GM18511 (cell line): ENCODE measurements at regions not wholly inside any gene's neighbourhood (a gene's known extent, or its start where the extent isn't known, plus 50 kb on each side); places are given as distances from the start of the nearest gene placed in this dataset.
"Not testable (repeated sequence)": the region's sequence is repeated elsewhere in the genome, so short reads cannot be mapped to it uniquely, and the experiment has no call there.

Experiments
- ATAC-seq: cut with Tn5 transposase; IDR thresholded peaks from one replicate; pipeline ENCODE4 v1.9.1; 2021; ENCODE audit warnings: mild to moderate bottlenecking, moderate library complexity; ENCODE audit not compliant: unreplicated experiment

DNA sequence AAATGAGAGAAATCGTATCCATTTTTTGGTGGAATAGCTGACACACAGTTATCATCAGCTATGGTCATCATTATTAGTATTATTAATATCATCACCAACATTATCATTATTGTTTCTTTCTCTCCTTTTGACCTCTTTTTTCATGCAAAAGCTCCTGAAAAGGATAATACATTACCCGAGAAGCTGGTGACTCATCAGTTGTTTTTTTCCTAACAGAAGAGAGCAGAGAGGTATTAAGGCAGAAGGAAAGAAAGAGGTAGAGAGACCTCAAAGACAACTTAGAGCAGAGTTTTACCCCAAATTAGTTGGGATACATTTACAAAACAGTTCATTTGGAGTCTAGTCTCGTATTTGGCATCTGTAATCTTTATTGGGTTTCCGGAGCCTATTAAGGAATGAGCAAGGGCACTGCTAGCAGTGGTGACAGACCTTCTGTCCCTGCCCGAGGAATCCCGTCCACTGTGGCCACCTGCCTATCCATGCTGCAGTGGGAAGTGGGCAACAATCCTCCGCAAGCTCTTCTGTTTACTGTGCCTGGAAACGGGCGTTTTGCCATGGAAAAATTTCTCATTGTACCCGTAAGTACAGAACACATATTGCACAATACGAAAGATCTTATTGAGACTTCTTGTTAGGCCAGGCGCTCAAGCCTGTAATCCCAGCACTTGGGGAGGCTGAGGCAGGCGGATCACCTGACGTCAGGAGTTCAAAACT lies 170.0 kb upstream of the MKLN1 start:
- no peak for ATAC-seq

- ATAC-seq, result not testable (repeated sequence)
Observed at GRCh38 chr7:131158244-131158636, 169.4 kb upstream of the MKLN1 start.

GRCh38 chr7:131159961-131160361 lies 167.7 kb upstream of the MKLN1 start:
- no peak for ATAC-seq

DNA sequence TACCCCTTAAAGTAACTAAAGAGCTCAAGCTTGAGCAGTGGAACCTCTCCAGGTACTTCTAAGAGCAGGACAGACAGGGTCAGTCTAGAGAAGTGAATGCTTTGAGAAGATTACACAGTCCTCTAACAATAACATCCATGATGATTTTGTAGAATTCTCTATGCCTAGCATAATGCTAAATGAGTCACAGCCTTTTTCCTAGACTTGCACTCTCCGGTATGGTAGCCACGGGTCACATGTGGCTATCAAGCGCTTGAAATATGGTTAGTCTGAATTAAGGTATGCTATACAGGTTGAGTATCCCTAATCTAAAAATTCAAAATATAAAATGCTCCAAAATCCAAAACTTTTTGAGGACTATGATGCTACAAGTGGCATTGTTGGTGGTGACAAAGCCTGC lies 166.6 kb upstream of the MKLN1 start:
- ATAC-seq, result no peak

GRCh38 chr7:131164025-131164925 lies 163.4 kb upstream of the MKLN1 start:
- ATAC-seq, result no peak

DNA sequence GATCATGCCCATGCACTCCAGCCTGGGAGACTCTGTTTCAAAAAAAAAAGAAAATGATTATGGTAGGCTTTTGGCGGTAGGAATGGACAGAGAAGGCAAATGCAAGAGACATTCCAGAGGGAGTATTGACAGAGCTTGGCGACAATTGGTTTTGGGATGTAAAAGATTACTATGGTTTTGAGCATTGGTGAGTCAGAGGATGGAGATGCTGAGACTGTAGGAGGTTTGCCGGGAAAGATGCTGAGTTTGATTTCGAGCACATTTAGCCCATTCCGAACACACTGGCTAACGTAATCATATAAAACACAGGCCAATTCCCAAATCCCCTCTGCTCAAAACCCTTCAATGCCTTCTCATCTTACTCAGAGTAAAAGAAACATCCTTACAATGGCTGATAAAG lies 161.6 kb upstream of the MKLN1 start:
- ATAC-seq, result no peak

- ATAC-seq, result no peak
Observed at GRCh38 chr7:131170440-131171271, 157.0 kb upstream of the MKLN1 start.

- no peak for ATAC-seq
Observed at GRCh38 chr7:131173145-131173890, 154.4 kb upstream of the MKLN1 start.

DNA sequence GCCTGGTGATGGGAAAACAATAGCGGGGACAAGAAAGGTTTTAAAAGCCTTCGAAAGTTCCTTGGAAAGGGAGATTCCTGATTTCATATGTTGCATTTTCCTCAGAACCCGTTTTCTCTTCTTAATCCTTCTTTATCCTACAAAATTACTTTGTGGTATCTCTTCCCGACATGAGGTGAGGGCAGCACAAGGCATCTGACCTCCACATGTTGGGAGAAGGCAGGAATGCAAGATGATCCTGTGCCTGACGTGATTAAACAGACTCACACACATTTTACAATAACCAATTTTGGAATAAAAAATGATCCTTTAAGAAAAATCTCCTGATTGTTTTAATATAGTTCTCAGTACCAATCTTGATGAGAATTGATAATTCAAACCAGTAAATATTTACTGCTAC lies 153.3 kb upstream of the MKLN1 start:
- ATAC-seq, result no peak

DNA sequence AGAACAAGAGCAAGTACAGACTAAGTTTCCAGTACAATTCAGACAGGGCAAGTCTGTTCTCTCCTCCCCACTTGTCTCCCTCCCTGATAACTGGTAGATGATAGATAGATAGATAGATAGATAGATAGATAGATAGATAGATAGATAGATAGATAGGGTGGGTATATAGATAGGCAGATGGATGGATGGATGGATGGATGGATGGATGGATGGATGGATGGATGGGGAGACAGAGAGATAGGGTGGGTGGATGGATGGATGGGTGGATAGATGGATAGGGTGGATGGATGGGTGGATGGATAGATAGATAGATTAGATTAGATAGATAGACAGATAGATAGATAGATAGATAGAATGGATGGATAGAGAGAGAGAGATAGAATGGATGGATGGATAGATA lies 152.8 kb upstream of the MKLN1 start:
- no peak for ATAC-seq

DNA sequence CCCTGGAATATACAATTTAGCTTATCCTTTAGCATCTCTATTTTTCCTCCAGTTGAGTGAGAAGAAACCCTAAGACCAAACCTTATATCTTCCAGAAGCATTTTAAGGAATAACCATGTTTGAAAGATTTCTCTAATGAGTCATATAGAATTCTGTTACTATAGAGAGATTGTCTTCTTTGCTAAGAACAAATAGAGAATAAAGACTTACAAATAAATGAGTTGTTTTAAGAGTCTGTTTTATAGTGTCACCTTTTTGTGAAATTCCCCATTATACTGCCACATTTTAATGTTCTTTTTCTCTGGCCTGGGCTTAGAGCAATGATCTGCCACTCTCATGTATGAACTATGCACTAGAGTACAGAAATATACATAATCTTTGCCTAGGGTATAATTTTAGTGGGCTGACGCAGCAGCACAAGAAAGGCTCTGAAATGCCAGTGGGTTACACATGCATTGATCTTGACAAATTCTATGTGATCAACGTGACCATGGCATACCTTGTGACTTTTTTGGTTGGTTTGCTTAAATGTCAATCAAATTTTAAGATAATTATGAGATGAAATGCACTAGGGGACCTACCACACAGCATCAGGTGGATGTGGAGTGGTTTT lies 145.1 kb upstream of the MKLN1 start:
- no peak for ATAC-seq

DNA sequence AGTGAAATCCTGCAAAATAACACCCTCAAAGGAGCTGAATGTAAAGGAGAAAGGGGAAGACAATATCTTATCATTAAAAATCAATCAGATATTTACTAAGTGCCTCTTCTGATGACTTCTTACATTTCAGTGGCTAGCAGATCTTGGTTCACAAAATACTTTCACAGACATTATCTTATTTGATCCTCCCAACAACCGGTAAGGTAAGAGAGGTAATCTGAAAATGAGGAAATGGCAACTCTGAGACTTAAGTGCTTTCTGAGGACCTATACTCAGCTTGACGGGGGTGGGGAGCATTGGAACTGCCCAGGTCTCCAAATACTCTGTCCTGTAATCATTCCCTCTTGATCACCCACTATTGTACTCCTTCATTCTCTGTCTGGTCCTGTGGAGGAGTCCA lies 144.6 kb upstream of the MKLN1 start:
- no peak for ATAC-seq

DNA sequence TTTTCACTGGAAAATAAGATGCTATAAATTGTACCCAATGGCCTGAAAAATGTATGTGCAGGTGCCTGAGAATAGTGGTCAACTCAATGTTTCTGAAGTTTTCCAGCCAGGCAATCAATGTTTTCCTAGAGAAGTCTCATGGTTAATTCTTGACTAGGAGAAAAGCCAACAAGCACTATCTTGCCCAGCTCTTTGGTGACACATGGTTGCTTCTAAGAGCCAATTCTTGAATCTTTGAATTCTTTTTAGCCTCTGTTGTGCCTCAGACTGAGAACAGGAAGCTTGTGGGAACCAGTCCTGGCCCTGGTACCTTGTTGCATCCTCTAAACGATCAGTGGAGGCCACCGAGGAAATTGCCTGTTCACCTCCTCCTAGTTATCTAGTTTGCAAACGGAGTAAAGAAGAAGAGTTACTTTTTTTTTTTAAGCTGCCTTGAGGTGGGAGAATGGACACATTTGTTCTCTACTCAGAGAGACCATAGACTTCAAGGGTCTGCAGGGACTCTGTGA lies 144.0 kb upstream of the MKLN1 start:
- ATAC-seq, result no peak

GRCh38 chr7:131186816-131187215 lies 140.9 kb upstream of the MKLN1 start:
- ATAC-seq, result no peak

DNA sequence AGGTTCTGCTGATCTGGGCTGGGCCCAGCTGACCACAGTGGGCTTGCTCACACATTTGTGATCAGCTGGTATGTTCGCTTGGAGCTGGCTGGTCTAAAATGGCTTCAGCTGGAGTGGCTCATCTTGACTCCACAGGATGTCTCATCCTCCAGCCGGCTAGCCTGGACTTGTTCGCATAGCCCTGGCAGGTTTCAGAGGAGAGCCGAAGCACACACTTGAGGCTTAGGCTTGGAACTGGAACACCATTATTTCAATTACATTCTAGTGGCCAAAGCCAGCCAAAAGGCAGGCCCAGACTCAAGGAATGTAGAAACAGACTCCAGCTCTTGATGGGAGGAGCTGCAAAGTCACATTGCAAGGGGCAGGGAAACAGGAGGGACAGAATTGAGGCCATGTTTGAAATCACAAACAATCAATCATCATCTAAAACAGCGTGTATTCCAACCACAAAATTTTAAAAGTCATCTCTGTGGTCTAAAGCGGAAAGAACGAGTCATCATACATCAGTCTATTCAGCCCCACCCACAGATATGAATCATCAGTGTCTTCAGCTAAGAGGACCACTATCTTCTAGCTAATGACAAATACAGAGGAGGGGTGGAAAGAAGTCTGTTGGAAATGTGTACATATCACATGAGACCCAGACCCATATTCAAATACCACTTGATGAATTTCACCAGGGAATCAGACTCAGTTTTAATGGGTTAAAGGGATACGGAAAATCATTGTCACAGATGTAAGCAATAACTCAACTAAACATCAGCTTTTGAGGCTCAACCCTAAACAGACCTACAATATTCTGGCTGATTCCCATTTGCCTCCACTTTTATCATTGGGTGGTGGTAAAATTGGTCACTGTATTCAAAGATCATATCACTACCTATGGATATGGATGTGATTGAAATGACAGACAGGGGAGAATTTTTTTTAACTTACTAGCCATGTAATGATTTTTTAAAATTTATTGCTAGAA lies 139.0 kb upstream of the MKLN1 start:
- ATAC-seq, result peak; percentile 82

DNA sequence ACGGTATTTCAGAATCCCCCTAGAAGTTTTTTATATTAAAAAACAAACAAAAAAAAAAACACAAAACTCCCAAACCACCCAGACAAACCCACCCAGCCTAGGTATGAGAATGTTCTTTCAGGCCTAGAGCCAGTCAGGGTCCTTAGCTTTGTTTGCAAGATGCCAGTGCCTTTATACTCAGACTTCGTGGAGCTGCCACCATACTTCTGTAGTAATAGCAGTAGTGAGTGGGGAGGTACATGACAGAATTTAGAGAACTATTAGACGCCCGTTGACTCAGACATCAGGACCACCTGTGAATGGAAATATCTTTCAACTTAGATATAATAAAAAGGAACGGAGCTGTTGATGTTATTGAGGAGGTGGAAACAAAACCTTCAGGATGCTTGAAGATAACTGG lies 138.2 kb upstream of the MKLN1 start:
- no peak for ATAC-seq

DNA sequence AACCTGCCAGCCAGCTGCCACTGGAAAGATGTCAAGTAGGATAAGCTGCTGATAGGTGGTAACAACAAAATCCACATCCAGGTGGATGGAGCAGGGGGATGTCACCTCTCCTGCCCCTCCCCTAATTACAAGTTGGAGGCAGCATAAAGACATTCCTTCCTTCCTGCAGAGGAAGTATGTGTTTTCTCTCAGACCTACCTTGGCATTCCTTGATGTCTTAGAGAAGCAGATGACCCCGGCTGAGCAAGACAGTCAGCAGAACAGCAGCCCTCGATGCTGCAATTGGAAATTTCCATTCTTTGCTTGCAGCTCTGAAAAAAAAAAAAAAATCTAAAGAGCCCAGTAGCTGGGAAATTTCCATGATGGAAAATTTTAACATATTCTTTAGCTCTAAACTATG lies 137.5 kb upstream of the MKLN1 start:
- no peak for ATAC-seq

DNA sequence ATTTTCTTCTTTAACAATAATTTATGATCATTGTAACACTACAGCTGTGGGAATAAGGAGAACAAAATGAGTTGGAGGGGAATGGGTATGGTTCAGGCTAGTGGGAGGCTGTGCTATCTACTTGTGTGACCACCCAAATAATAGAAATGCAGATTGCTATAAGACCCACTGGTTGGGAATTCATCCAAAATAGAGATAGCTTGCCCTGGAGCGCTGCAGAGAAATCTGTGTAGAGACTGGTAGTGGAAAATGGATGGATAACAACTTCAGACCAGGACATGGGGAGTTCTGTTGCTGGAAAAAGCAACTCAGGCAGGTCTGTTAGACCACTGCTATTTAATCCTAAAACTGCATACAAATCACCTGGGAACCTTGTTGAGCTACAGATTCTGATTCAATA lies 137.1 kb upstream of the MKLN1 start:
- ATAC-seq, result no peak
